Panc1 (cell line): ENCODE measurements at regions not wholly inside any gene's neighbourhood (a gene's known extent, or its start where the extent isn't known, plus 50 kb on each side); places are given as distances from the start of the nearest gene placed in this dataset.

Experiments
- ATAC-seq: fragments of 200-7000 bp; cut with Tn5 transposase; 2 replicates; pipeline ENCODE4 v1.9.1; 2020; ENCODE audit warnings: mild to moderate bottlenecking, moderate library complexity
- BruUV-seq: library from RNA; stranded (reverse); fragments of 400-500 nt; replicated peaks from 2 replicates; lab custom pipeline; 2021; lab: Mats Ljungman, UMichigan
- CTCF ChIA-PET: fragments of 300-600 bp; sonication (Branson Sonifier 250); formaldehyde crosslinking; loops from one replicate; lab custom pipeline; 2022; ENCODE audit warnings: antibody characterized with exemption; lab: Charles Lee
- POLR2A ChIA-PET: fragments of 300-600 bp; sonication (Branson Sonifier 250); formaldehyde crosslinking; loops from one replicate; lab custom pipeline; 2022; ENCODE audit warnings: antibody characterized with exemption; lab: Charles Lee
- DNase-seq: peaks from one replicate; pipeline ENCODE4 v3.0.0-alpha.2; 2010; ENCODE audit warnings: low read depth, low spot score
- H3K27ac ChIP-seq: 2 replicates; pipeline ENCODE4 v1.5.1; 2011; ENCODE audit warnings: mild to moderate bottlenecking, low read length, inconsistent platforms
- H3K27me3 ChIP-seq: fragments of 200-500 bp; sonication (Bioruptor generic); 2 replicates; pipeline ENCODE4 v1.6.0; 2014; ENCODE audit warnings: low read length, inconsistent platforms; ENCODE audit not compliant: control insufficient read depth, insufficient read depth
- H3K36me3 ChIP-seq: fragments of 200-500 bp; sonication (Bioruptor generic); 2 replicates; pipeline ENCODE4 v1.5.1; 2014; ENCODE audit warnings: inconsistent platforms, mild to moderate bottlenecking, low read length, moderate library complexity; ENCODE audit not compliant: control insufficient read depth, insufficient read depth
- H3K4me1 ChIP-seq: 2 replicates; pipeline ENCODE4 v1.5.1; 2011; ENCODE audit warnings: inconsistent platforms, mild to moderate bottlenecking, low read length, moderate library complexity; ENCODE audit not compliant: control insufficient read depth, insufficient read depth
- H3K4me3 ChIP-seq, 2 experiments: 2 replicates each; pipeline ENCODE4 v1.5.1; 2011 to 2012; ENCODE audit warnings: low read depth in 2 of 2, low read length in 2 of 2, mild to moderate bottlenecking in 2 of 2, inconsistent platforms in 1 of 2, moderate library complexity in 1 of 2
- H3K9me3 ChIP-seq: fragments of 200-500 bp; sonication (Bioruptor generic); 2 replicates; pipeline ENCODE4 v1.5.1; 2014; ENCODE audit warnings: low read depth, mild to moderate bottlenecking, inconsistent platforms, low read length, moderate library complexity; ENCODE audit not compliant: control insufficient read depth, insufficient read depth
- POLR2AphosphoS5 ChIP-seq: IDR thresholded peaks from 2 replicates; pipeline ENCODE4 v1.6.1; 2012; ENCODE audit warnings: mild to moderate bottlenecking, low read depth, low read length, moderate library complexity
- SIN3A ChIP-seq: IDR thresholded peaks from 2 replicates; pipeline ENCODE4 v1.6.1; 2012; ENCODE audit warnings: low read depth, mild to moderate bottlenecking, low read length, moderate library complexity, borderline replicate concordance; ENCODE audit not compliant: insufficient read depth
- TCF7L2 ChIP-seq: IDR thresholded peaks from 2 replicates; pipeline ENCODE4 v1.6.1; 2011; ENCODE audit warnings: mild to moderate bottlenecking, low read depth, low read length, inconsistent platforms
- in situ Hi-C: cut with HindIII; loops from 2 replicates; pipeline ENCODE4 v1.10.0; 2016; ENCODE audit warnings: low sequenced_read_pairs, low pct_unique_long_range_greater_than_20kb
- intact Hi-C: fragments of 100-400 bp; cut with micrococcal nuclease; formaldehyde crosslinking; loops from one replicate; pipeline ENCODE4 v1.10.0; 2022; ENCODE audit not compliant: unreplicated experiment
- TF ChIP-seq, protein P1 (sequence below): fragments of 450-650 bp; IDR thresholded peaks from 2 replicates; pipeline ENCODE4 v1.5.1; 2017; ENCODE audit warnings: mild to moderate bottlenecking
- TF ChIP-seq, protein P2 (sequence below), 2 experiments: IDR thresholded peaks; 2 replicates each; pipeline ENCODE4 v1.6.1; 2011 to 2012; ENCODE audit warnings: low read depth in 2 of 2, control low read depth in 1 of 2, low read length in 1 of 2, mild to moderate bottlenecking in 1 of 2, moderate library complexity in 1 of 2; ENCODE audit not compliant: insufficient read depth in 1 of 2

DNA sequence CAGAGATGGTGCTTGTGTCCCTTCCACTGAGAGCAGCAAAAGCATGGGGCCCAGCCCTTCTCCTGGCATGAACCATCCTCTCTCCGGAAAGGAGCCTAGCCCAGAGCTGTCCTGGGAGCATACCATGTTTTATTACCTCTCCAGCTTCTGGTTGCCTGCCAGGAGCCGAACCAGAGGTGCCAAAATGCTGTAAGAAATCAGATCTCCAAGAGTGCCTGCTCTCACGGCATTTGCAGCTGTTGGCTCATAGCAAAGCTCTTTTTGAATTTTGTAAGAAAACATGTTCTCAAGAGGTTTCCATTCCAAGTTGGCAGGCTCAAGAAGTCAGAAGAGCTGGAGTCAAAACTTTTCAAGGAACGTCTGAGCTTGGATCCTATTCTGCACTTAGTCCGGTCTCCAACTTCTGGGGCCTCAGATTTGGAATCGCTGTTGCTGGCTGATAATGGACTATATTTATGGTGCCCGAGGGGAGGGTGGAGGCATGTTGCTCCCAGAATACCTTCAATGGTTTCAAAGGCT, 211.7 kb upstream of the MKI67 start:
- intact Hi-C loops (no loop called here), in situ Hi-C loops (no loop called here)
- ATAC-seq (no peak), DNase-seq (no peak)
- ChIA-PET POLR2A (no interaction called here), CTCF (no interaction called here)
- no peaks in the 10 kb centered on the region for H3K4me1 ChIP-seq
- H3K4me3 ChIP-seq = no peak overlapping the region
- no TSS peak for BruUV-seq
- peaks cover 10% of the 10 kb centered on the region for H3K27me3 ChIP-seq
- no peaks in the 10 kb centered on the region for H3K36me3 ChIP-seq
- H3K27ac ChIP-seq = no peak overlapping the region
- H3K9me3 ChIP-seq = no peaks in the 10 kb centered on the region
- TF ChIP-seq SIN3A (no peak), POLR2AphosphoS5 (no peak), TCF7L2 (no peak)
- TF ChIP-seq, protein P1, sequence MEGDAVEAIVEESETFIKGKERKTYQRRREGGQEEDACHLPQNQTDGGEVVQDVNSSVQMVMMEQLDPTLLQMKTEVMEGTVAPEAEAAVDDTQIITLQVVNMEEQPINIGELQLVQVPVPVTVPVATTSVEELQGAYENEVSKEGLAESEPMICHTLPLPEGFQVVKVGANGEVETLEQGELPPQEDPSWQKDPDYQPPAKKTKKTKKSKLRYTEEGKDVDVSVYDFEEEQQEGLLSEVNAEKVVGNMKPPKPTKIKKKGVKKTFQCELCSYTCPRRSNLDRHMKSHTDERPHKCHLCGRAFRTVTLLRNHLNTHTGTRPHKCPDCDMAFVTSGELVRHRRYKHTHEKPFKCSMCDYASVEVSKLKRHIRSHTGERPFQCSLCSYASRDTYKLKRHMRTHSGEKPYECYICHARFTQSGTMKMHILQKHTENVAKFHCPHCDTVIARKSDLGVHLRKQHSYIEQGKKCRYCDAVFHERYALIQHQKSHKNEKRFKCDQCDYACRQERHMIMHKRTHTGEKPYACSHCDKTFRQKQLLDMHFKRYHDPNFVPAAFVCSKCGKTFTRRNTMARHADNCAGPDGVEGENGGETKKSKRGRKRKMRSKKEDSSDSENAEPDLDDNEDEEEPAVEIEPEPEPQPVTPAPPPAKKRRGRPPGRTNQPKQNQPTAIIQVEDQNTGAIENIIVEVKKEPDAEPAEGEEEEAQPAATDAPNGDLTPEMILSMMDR = no peak
- TF ChIP-seq, protein P2, sequence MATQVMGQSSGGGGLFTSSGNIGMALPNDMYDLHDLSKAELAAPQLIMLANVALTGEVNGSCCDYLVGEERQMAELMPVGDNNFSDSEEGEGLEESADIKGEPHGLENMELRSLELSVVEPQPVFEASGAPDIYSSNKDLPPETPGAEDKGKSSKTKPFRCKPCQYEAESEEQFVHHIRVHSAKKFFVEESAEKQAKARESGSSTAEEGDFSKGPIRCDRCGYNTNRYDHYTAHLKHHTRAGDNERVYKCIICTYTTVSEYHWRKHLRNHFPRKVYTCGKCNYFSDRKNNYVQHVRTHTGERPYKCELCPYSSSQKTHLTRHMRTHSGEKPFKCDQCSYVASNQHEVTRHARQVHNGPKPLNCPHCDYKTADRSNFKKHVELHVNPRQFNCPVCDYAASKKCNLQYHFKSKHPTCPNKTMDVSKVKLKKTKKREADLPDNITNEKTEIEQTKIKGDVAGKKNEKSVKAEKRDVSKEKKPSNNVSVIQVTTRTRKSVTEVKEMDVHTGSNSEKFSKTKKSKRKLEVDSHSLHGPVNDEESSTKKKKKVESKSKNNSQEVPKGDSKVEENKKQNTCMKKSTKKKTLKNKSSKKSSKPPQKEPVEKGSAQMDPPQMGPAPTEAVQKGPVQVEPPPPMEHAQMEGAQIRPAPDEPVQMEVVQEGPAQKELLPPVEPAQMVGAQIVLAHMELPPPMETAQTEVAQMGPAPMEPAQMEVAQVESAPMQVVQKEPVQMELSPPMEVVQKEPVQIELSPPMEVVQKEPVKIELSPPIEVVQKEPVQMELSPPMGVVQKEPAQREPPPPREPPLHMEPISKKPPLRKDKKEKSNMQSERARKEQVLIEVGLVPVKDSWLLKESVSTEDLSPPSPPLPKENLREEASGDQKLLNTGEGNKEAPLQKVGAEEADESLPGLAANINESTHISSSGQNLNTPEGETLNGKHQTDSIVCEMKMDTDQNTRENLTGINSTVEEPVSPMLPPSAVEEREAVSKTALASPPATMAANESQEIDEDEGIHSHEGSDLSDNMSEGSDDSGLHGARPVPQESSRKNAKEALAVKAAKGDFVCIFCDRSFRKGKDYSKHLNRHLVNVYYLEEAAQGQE (IDR thresholded peaks at IDR 0.05; ENCODE audit: insufficient read depth in 1 of 2, low read depth in 2 of 2, low read length in 1 of 2) = no peak

DNA sequence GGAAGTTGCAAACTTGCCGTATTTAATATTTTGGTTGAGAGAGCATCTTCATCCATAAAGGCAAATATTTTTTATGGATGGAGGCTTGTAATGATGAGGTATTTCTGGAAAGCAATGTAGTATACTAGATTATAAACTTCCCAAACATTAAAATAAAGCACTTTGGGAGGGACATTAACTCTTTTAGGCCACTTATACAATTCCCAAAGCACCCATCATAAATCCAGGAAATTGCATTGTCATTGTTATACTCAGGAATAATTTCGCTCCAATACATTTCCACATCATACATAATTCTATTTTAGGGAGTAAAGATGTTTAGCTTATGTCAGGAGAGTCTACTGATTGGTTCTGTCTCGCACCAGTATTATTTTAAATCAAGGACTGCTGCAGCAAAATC, 212.7 kb upstream of the MKI67 start:
- BruUV-seq = no TSS peak
- peaks cover 10% of the 10 kb centered on the region for H3K27me3 ChIP-seq
- CTCF ChIA-PET = no interaction called here
- TF ChIP-seq POLR2AphosphoS5 (no peak), SIN3A (no peak), TCF7L2 (no peak)
- TF ChIP-seq, protein P1 = no peak
- TF ChIP-seq, protein P2 (IDR thresholded peaks at IDR 0.05; ENCODE audit: insufficient read depth in 1 of 2, low read depth in 2 of 2, low read length in 1 of 2) = no peak
- no peaks in the 10 kb centered on the region for H3K9me3 ChIP-seq
- no peak for ATAC-seq
- no peak for DNase-seq
- no peak overlapping the region for H3K4me3 ChIP-seq
- no peaks in the 10 kb centered on the region for H3K36me3 ChIP-seq
- H3K27ac ChIP-seq = no peak overlapping the region
- POLR2A ChIA-PET = no interaction called here
- in situ Hi-C loops (no loop called here), intact Hi-C loops (no loop called here)
- H3K4me1 ChIP-seq = no peaks in the 10 kb centered on the region
